ENCODE measurements at regions not wholly inside any gene's neighbourhood (a gene's known extent, or its start where the extent isn't known, plus 50 kb on each side); places are given as distances from the start of the nearest gene placed in this dataset.

DNA sequence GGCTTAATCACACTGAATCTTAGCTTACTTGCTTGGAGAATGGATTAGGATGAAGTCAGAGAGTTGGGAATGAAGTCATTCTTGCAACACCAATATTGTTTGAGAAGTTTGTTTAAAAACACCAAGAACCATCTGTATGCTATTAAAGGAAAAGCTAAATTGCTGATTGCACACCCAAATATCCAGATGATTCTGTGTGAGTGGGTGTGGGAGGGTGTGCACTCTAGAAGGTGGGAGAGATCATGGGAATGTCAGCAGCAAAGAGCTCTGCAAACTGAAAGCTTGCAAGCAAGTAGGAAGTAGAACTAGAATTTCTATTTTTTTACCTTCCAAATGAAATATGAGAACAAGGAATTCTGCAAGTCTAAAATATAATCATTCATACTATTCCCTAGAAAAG lies 364.9 kb downstream of the NR2F2 start:
- no peak for DNase-seq (ENCODE audit: low spot score)
- H3K79me2 ChIP-seq, result no peaks in the 10 kb centered on the region
- H4K20me1 ChIP-seq (ENCODE audit: insufficient read depth, poor library complexity, severe bottlenecking), result no peaks in the 10 kb centered on the region
- no peaks in the 10 kb centered on the region for H3K9me2 ChIP-seq (replicated peaks; ENCODE audit: insufficient read depth)
- no peaks in the 10 kb centered on the region for H3K9me3 ChIP-seq (ENCODE audit: low read depth)
- H3K36me3 ChIP-seq (replicated peaks; ENCODE audit: insufficient read depth, low read depth), result no peaks in the 10 kb centered on the region
- no peak overlapping the region for H2AFZ ChIP-seq
- no peak overlapping the region for H3K4me3 ChIP-seq
- H3K27ac ChIP-seq, result no peak overlapping the region
- no peak overlapping the region for H3K4me2 ChIP-seq
- no peaks in the 10 kb centered on the region for H3K27me3 ChIP-seq
- no peak for TF ChIP-seq EZH2 (IDR thresholded peaks at IDR 0.05; ENCODE audit: borderline replicate concordance)
- H3K4me1 ChIP-seq (ENCODE audit: insufficient read depth), result peaks cover 13% of the 10 kb centered on the region

DNA sequence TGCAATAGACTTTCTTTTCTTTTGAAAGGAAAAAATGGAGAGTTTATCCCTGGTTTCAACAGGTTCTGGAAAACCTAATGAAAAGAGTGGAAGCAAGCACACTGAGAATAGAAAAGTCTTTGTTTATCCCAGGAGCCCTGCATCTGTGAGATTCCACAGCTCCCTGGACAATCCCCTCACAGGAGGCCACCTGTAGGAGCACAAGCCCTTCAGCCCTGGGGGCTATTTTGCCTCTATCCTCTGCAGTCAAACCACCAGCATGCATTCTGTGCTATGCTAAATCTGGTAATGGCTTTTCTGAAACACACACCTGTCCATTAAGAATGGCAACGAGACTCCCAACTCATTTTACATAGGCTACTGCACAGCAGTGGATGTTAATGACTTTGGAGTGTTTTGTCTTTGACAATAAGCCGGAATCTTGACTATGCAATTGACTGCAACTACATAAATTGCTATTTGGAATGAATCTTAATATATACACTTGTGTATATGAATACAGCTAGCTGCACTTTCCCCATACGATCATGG lies 369.4 kb downstream of the NR2F2 start:
- Histone ChIP-seq H2AFZ (no peak overlapping the region), H3K4me1 (ENCODE audit: insufficient read depth) (peaks cover 5% of the 10 kb centered on the region), H3K4me3 (no peak overlapping the region), H3K9me2 (replicated peaks; ENCODE audit: insufficient read depth) (no peaks in the 10 kb centered on the region), H3K4me2 (no peak overlapping the region), H3K9me3 (ENCODE audit: low read depth) (no peaks in the 10 kb centered on the region), H3K27ac (no peak overlapping the region), H3K27me3 (no peaks in the 10 kb centered on the region), H3K79me2 (no peaks in the 10 kb centered on the region), H3K36me3 (replicated peaks; ENCODE audit: insufficient read depth, low read depth) (no peaks in the 10 kb centered on the region), H4K20me1 (ENCODE audit: insufficient read depth, poor library complexity, severe bottlenecking) (no peaks in the 10 kb centered on the region)
- DNase-seq (ENCODE audit: low spot score), result no peak
- TF ChIP-seq EZH2 (IDR thresholded peaks at IDR 0.05; ENCODE audit: borderline replicate concordance), result no peak
- TF ChIP-seq, protein P1, sequence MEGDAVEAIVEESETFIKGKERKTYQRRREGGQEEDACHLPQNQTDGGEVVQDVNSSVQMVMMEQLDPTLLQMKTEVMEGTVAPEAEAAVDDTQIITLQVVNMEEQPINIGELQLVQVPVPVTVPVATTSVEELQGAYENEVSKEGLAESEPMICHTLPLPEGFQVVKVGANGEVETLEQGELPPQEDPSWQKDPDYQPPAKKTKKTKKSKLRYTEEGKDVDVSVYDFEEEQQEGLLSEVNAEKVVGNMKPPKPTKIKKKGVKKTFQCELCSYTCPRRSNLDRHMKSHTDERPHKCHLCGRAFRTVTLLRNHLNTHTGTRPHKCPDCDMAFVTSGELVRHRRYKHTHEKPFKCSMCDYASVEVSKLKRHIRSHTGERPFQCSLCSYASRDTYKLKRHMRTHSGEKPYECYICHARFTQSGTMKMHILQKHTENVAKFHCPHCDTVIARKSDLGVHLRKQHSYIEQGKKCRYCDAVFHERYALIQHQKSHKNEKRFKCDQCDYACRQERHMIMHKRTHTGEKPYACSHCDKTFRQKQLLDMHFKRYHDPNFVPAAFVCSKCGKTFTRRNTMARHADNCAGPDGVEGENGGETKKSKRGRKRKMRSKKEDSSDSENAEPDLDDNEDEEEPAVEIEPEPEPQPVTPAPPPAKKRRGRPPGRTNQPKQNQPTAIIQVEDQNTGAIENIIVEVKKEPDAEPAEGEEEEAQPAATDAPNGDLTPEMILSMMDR (IDR thresholded peaks at IDR 0.05; ENCODE audit: poor library complexity), result no peak
- no peak for TF ChIP-seq EZH2phosphoT487 (IDR thresholded peaks at IDR 0.05; ENCODE audit: low read depth, severe bottlenecking, unreplicated experiment)
- 68% methylated on average over 3 of the region's 3 CpGs for WGBS (ENCODE audit: low lambda C conversion rate, missing lambda C conversion rate)

DNA sequence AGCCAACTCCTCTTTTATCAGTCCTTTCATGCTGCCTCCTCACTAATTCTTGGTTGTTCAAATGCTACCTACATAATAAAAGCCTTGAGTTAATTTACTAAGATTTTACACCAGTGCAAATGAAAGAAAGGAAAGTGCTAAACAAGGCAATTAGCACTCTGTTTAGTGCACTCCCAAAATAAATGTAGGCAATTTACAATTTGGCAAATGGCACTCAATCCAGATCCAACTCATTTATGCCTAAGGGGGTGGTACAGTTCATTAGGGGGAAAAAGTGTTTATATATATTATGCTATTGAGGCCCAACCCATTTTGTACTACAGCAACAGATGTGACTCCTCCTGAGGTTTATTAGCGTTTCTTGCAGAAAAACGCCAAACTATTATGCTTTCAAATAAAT lies 370.1 kb downstream of the NR2F2 start:
- no peak overlapping the region for H3K4me2 ChIP-seq
- H3K27me3 ChIP-seq, result no peaks in the 10 kb centered on the region
- WGBS (ENCODE audit: low lambda C conversion rate, missing lambda C conversion rate), result 70% methylated on average over 2 of the region's 2 CpGs
- DNase-seq (ENCODE audit: low spot score), result no peak
- no peak overlapping the region for H3K27ac ChIP-seq
- TF ChIP-seq EZH2 (IDR thresholded peaks at IDR 0.05; ENCODE audit: borderline replicate concordance) (no peak), EZH2phosphoT487 (IDR thresholded peaks at IDR 0.05; ENCODE audit: low read depth, severe bottlenecking, unreplicated experiment) (no peak)
- TF ChIP-seq, protein P1 (IDR thresholded peaks at IDR 0.05; ENCODE audit: poor library complexity), result no peak
- no peak overlapping the region for H2AFZ ChIP-seq
- H3K79me2 ChIP-seq, result no peaks in the 10 kb centered on the region
- H3K9me3 ChIP-seq (ENCODE audit: low read depth), result no peaks in the 10 kb centered on the region
- no peaks in the 10 kb centered on the region for H3K36me3 ChIP-seq (replicated peaks; ENCODE audit: insufficient read depth, low read depth)
- no peaks in the 10 kb centered on the region for H4K20me1 ChIP-seq (ENCODE audit: insufficient read depth, poor library complexity, severe bottlenecking)
- no peaks in the 10 kb centered on the region for H3K4me1 ChIP-seq (ENCODE audit: insufficient read depth)
- H3K9me2 ChIP-seq (replicated peaks; ENCODE audit: insufficient read depth), result no peaks in the 10 kb centered on the region
- H3K4me3 ChIP-seq, result no peak overlapping the region

DNA sequence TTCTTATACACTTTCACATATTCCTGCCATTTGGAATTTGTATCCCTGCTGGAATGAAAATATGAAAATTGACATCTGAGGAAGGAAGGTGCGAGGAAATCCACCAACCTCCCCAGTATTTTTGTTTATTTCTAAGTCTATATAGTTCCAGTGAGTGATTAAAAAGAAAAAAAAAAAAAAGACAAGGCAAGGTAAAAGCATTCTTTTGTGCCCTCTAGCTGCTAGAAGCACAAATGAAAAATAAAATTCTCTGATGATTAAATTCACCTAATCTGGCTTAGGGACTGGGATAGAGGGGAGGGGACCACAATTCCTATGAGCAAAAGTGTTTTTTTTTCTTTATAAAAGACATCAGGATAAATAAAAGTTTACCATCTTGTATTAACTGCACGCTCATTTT lies 370.9 kb downstream of the NR2F2 start:
- H4K20me1 ChIP-seq (ENCODE audit: insufficient read depth, poor library complexity, severe bottlenecking), result no peaks in the 10 kb centered on the region
- no peak overlapping the region for H3K4me3 ChIP-seq
- no peaks in the 10 kb centered on the region for H3K79me2 ChIP-seq
- 92% methylated on average over 2 of the region's 2 CpGs for WGBS (ENCODE audit: low lambda C conversion rate, missing lambda C conversion rate)
- no peaks in the 10 kb centered on the region for H3K4me1 ChIP-seq (ENCODE audit: insufficient read depth)
- no peak overlapping the region for H3K27ac ChIP-seq
- H3K27me3 ChIP-seq, result no peaks in the 10 kb centered on the region
- no peak for DNase-seq (ENCODE audit: low spot score)
- H3K9me2 ChIP-seq (replicated peaks; ENCODE audit: insufficient read depth), result no peaks in the 10 kb centered on the region
- H3K9me3 ChIP-seq (ENCODE audit: low read depth), result no peaks in the 10 kb centered on the region
- H3K36me3 ChIP-seq (replicated peaks; ENCODE audit: insufficient read depth, low read depth), result no peaks in the 10 kb centered on the region
- TF ChIP-seq EZH2 (IDR thresholded peaks at IDR 0.05; ENCODE audit: borderline replicate concordance) (no peak), EZH2phosphoT487 (IDR thresholded peaks at IDR 0.05; ENCODE audit: low read depth, severe bottlenecking, unreplicated experiment) (no peak)
- TF ChIP-seq, protein P1 (IDR thresholded peaks at IDR 0.05; ENCODE audit: poor library complexity), result peak; percentile 24
- H3K4me2 ChIP-seq, result no peak overlapping the region
- no peak overlapping the region for H2AFZ ChIP-seq
